A549 (cell line): ENCODE measurements at regions not wholly inside any gene's neighbourhood (a gene's known extent, or its start where the extent isn't known, plus 50 kb on each side); places are given as distances from the start of the nearest gene placed in this dataset.

Source experiments
- ATAC-seq, 2 experiments: fragments of 200-7000 bp in 1 of 2; fragments of >200 bp in 1 of 2; cut with Nextera tagmentation in 1 of 2; cut with Tn5 transposase in 1 of 2; 3 replicates each; pipeline versions ENCODE4 v1.8.0 to v1.9.1; 2018 to 2020; ENCODE audit warnings: mild to moderate bottlenecking in 1 of 2, moderate library complexity in 1 of 2
- CTCF ChIA-PET: fragments of 300-600 bp; sonication (Branson Sonifier 250); formaldehyde crosslinking; extraction: SDS; loops from one replicate; lab custom pipeline; 2021; ENCODE audit warnings: antibody characterized with exemption, inconsistent platforms; lab: Yijun Ruan, JAX
- POLR2A ChIA-PET: fragments of 350-600 bp; formaldehyde crosslinking; extraction: SDS; loops from one replicate; lab custom pipeline; 2021; ENCODE audit warnings: antibody characterized with exemption, inconsistent platforms; lab: Yijun Ruan, JAX
- DNase-seq, 2 experiments: peaks; one replicate each; pipeline versions ENCODE4 v3.0.0 to v3.0.0-alpha.2; 2011 to 2016; ENCODE audit warnings: low read depth in 1 of 2, low spot score in 1 of 2
- FAIRE-seq: peaks from 2 replicates; lab custom pipeline; 2011; peaks lifted over from hg19 to GRCh38; lab: Jason Lieb, UNC
- H3K27ac ChIP-seq, 2 experiments: fragments of >200 bp; sonication (Bioruptor Twin); formaldehyde crosslinking; 3 replicates each; pipeline ENCODE4 v1.5.1; 2016 to 2017
- H3K4me1 ChIP-seq: fragments of >200 bp; sonication (Bioruptor Twin); formaldehyde crosslinking; 3 replicates; pipeline ENCODE4 v1.6.1; 2016
- H3K4me2 ChIP-seq: fragments of >200 bp; sonication (Bioruptor Twin); formaldehyde crosslinking; 3 replicates; pipeline ENCODE4 v1.6.1; 2016
- H3K4me3 ChIP-seq: fragments of >200 bp; sonication (Bioruptor Twin); formaldehyde crosslinking; 3 replicates; pipeline ENCODE4 v1.5.1; 2016
- H3K9me3 ChIP-seq: fragments of >200 bp; sonication (Bioruptor Twin); formaldehyde crosslinking; 3 replicates; pipeline ENCODE4 v1.6.1; 2016
- EHMT2 ChIP-seq: fragments of 200-600 bp; sonication (generic); IDR thresholded peaks from 2 replicates; pipeline ENCODE4 v1.6.1; 2016; ENCODE audit warnings: antibody characterized with exemption, low read depth, mild to moderate bottlenecking, moderate library complexity
- ESRRA ChIP-seq: fragments of 150-350 bp; IDR thresholded peaks from 2 replicates; pipeline ENCODE4 v1.6.1; 2014; ENCODE audit warnings: mild to moderate bottlenecking, low read length, borderline replicate concordance
- POLR2AphosphoS2 ChIP-seq: conservative IDR thresholded peaks from 2 replicates; pipeline ENCODE4 v1.6.1; 2012; ENCODE audit warnings: low read length, improper control_type of control experiment, inconsistent platforms
- TP53 ChIP-seq: fragments of 250-450 bp; sonication (Bioruptor Pico); IDR thresholded peaks from 2 replicates; pipeline ENCODE4 v1.5.0; 2021; ENCODE audit warnings: mild to moderate bottlenecking, moderate library complexity
- ZNF302 ChIP-seq: fragments of 250-450 bp; sonication (Bioruptor Pico); IDR thresholded peaks from 2 replicates; pipeline ENCODE4 v1.9.0; 2021; ENCODE audit warnings: inconsistent platforms, mild to moderate bottlenecking, moderate library complexity
- WGBS: methylation state at CpG from one replicate; pipeline ENCODE4 v1.1.6; 2017; ENCODE audit errors: missing lambda C conversion rate; 5-methylcytosine and 5-hydroxymethylcytosine counted together
- small RNA-seq, 6 experiments: library from RNA; depleted of rRNA; stranded (forward); fragments of <200 nt; gene quantifications; one replicate each; pipeline ENCODE3, GENCODE V24; 2012

- peak overlapping the region; percentile 34; the same call in 1 of the 3 replicates for H3K4me2 ChIP-seq
- H3K4me3 ChIP-seq, result no peak overlapping the region
- TF ChIP-seq POLR2AphosphoS2, result no peak
- TF ChIP-seq TP53 (CRISPR knock-in tag), result no peak
- no peak for TF ChIP-seq EHMT2
- TF ChIP-seq ZNF302 (CRISPR knock-in tag), result no peak
- TF ChIP-seq ESRRA, result no peak
- no peak for FAIRE-seq
- ChIA-PET CTCF (no interaction called here), POLR2A (no interaction called here)
- H3K9me3 ChIP-seq, result no peaks in the 10 kb centered on the region
- DNase-seq, result no peak
- H3K27ac ChIP-seq, result no peak overlapping the region
- H3K4me1 ChIP-seq, result 0 out of 3 replicates have a peak, but pooled peaks cover 5% of the 10 kb centered on the region
- 0 out of 6 replicates have a peak, but pooled peaks of 1 of the 2 experiments have one; percentile 47 for ATAC-seq
- WGBS, result 41% methylated on average over 7 of the region's 7 CpGs
Observed at GRCh38 chr18:55012008-55012407, 52.7 kb upstream of the CCDC68 start.

Small RNAs in the stretch of these regions (small RNA-seq; reads per million reads assigned to genes)
- gene RNA5SP459, result 0 reads per million in 6 experiments
